SH-SY5Y (cell line): ENCODE measurements at regions not wholly inside any gene's neighbourhood (a gene's known extent, or its start where the extent isn't known, plus 50 kb on each side); places are given as distances from the start of the nearest gene placed in this dataset.

Experiments used
- GATA2 ChIP-seq: IDR thresholded peaks from 2 replicates; pipeline ENCODE4 v1.6.1; 2011; ENCODE audit warnings: mild to moderate bottlenecking, low read depth, low read length
- GATA3 ChIP-seq: IDR thresholded peaks from 2 replicates; pipeline ENCODE4 v1.6.1; 2011; ENCODE audit warnings: low read depth, mild to moderate bottlenecking, low read length, moderate library complexity

- no peak for TF ChIP-seq GATA3
- TF ChIP-seq GATA2, result no peak
Observed at GRCh38 chr9:19675492-19675891, 113.3 kb downstream of the SLC24A2 start.
